Endothelial cell of umbilical vein (primary cell): ENCODE measurements at regions not wholly inside any gene's neighbourhood (a gene's known extent, or its start where the extent isn't known, plus 50 kb on each side); places are given as distances from the start of the nearest gene placed in this dataset.

Source experiments
- BruUV-seq: library from RNA; stranded (reverse); fragments of 400-500 nt; replicated peaks from 2 replicates; lab custom pipeline; 2021; lab: Mats Ljungman, UMichigan
- CTCF ChIA-PET: fragments of 300-600, 350-600 bp; sonication (Branson Sonifier 250); formaldehyde crosslinking; loops from one replicate; lab custom pipeline; 2021; ENCODE audit warnings: antibody characterized with exemption, inconsistent platforms; lab: Charles Lee
- POLR2A ChIA-PET: fragments of 300-600, 350-600 bp; sonication (Branson Sonifier 250); formaldehyde crosslinking; loops from one replicate; lab custom pipeline; 2021; ENCODE audit warnings: antibody characterized with exemption, inconsistent platforms; lab: Charles Lee
- DNase-seq: peaks from one replicate; pipeline ENCODE4 v3.0.0-alpha.2; 2011; ENCODE audit warnings: low read depth, low spot score
- FAIRE-seq: peaks from 2 replicates; lab custom pipeline; 2011; peaks lifted over from hg19 to GRCh38; lab: Jason Lieb, UNC
- H2AFZ ChIP-seq: 2 replicates; pipeline ENCODE4 v1.6.0; 2012; ENCODE audit warnings: low read depth, low read length, control low read depth, inconsistent platforms
- H3K27ac ChIP-seq: 2 replicates; pipeline ENCODE4 v1.5.1; 2011; ENCODE audit warnings: low read depth, mild to moderate bottlenecking, control low read depth, low read length, moderate library complexity; ENCODE audit not compliant: insufficient read depth
- H3K27me3 ChIP-seq, 2 experiments: 2 replicates each; pipeline versions ENCODE4 v1.6.0 to v1.6.1; 2011; ENCODE audit warnings: low read length in 2 of 2, mixed read lengths in 1 of 2; ENCODE audit not compliant: control insufficient read depth in 2 of 2, insufficient read depth in 2 of 2
- H3K36me3 ChIP-seq, 2 experiments: 2 replicates in 1 of 2; 3 replicates in 1 of 2; pipeline ENCODE4 v1.5.1; 2011; ENCODE audit warnings: low read length in 2 of 2, mild to moderate bottlenecking in 1 of 2, moderate library complexity in 1 of 2; ENCODE audit not compliant: control insufficient read depth in 2 of 2, insufficient read depth in 2 of 2; ENCODE audit errors: extremely low read depth in 1 of 2
- H3K4me1 ChIP-seq: 3 replicates; pipeline ENCODE4 v1.5.1; 2011; ENCODE audit warnings: mild to moderate bottlenecking, low read length; ENCODE audit not compliant: control insufficient read depth, insufficient read depth; ENCODE audit errors: extremely low read depth
- H3K4me2 ChIP-seq: 2 replicates; pipeline ENCODE4 v1.6.1; 2011; ENCODE audit warnings: low read length, control low read depth, mixed read lengths; ENCODE audit not compliant: insufficient read depth
- H3K4me3 ChIP-seq, 3 experiments: fragments of 200-600 bp in 1 of 3; sonication (generic), shearing (Covaris generic) in 1 of 3; replicated peaks in 1 of 3; 2 replicates each; pipeline ENCODE4 v1.5.1; 2011 to 2016; ENCODE audit warnings: control low read depth in 3 of 3, low read length in 3 of 3, mild to moderate bottlenecking in 2 of 3, inconsistent platforms in 1 of 3, low read depth in 1 of 3, moderate library complexity in 1 of 3; ENCODE audit not compliant: insufficient read depth in 1 of 3
- H3K79me2 ChIP-seq: 2 replicates; pipeline ENCODE4 v1.6.0; 2012; ENCODE audit warnings: low read length, inconsistent platforms; ENCODE audit not compliant: control insufficient read depth, insufficient read depth
- H3K9ac ChIP-seq: replicated peaks from 2 replicates; pipeline ENCODE3; 2011; ENCODE audit warnings: low read length, control low read depth; ENCODE audit not compliant: insufficient read depth; ENCODE audit errors: extremely low read depth
- H3K9me1 ChIP-seq: replicated peaks from 3 replicates; pipeline ENCODE4 v1.6.0; 2011; ENCODE audit warnings: mild to moderate bottlenecking, low read length; ENCODE audit not compliant: control insufficient read depth, insufficient read depth; ENCODE audit errors: extremely low read depth
- H3K9me3 ChIP-seq: replicated peaks from 2 replicates; pipeline ENCODE4 v1.5.1; 2012; ENCODE audit warnings: low read length, inconsistent platforms; ENCODE audit not compliant: control insufficient read depth, insufficient read depth
- H4K20me1 ChIP-seq: replicated peaks from 2 replicates; pipeline ENCODE3; 2011; ENCODE audit warnings: mild to moderate bottlenecking, low read length; ENCODE audit not compliant: control insufficient read depth, insufficient read depth; ENCODE audit errors: extremely low read depth
- CTCF ChIP-seq, 2 donors: IDR thresholded peaks; 1 replicate in 1 of 2; 2 replicates in 1 of 2; pipeline ENCODE4 v1.5.1; 2011; ENCODE audit warnings: low read length in 2 of 2, mild to moderate bottlenecking in 2 of 2, moderate library complexity in 2 of 2, control low read depth in 1 of 2, inconsistent platforms in 1 of 2, low read depth in 1 of 2; ENCODE audit not compliant: insufficient read depth in 1 of 2; ENCODE audit errors: extremely low read depth in 1 of 2
- EZH2 ChIP-seq: IDR thresholded peaks from 2 replicates; pipeline ENCODE4 v1.6.1; 2012; ENCODE audit warnings: borderline replicate concordance, low read depth, mild to moderate bottlenecking, moderate library complexity, low read length, inconsistent platforms; ENCODE audit not compliant: severe bottlenecking
- FOS ChIP-seq: IDR thresholded peaks from 2 replicates; pipeline ENCODE4 v1.6.1; 2011; ENCODE audit warnings: mild to moderate bottlenecking, low read length, moderate library complexity, borderline replicate concordance; ENCODE audit not compliant: insufficient read depth
- GATA2 ChIP-seq: IDR thresholded peaks from 2 replicates; pipeline ENCODE4 v1.7.0; 2011; ENCODE audit warnings: low read depth, mild to moderate bottlenecking, moderate library complexity, mixed read lengths, low read length; ENCODE audit not compliant: insufficient read length, insufficient read depth
- JUN ChIP-seq: IDR thresholded peaks from 2 replicates; pipeline ENCODE4 v1.6.1; 2011; ENCODE audit warnings: borderline replicate concordance, low read depth; ENCODE audit not compliant: insufficient read length, insufficient read depth
- MAX ChIP-seq: IDR thresholded peaks from 2 replicates; pipeline ENCODE4 v1.6.1; 2011; ENCODE audit not compliant: insufficient read depth, insufficient read length
- MYC ChIP-seq: IDR thresholded peaks from one replicate; pipeline ENCODE4 v1.6.1; 2011; ENCODE audit warnings: mild to moderate bottlenecking, low read depth, low read length
- POLR2A ChIP-seq: IDR thresholded peaks from 2 replicates; pipeline ENCODE4 v1.6.1; 2012; ENCODE audit warnings: low read depth, mild to moderate bottlenecking, control low read depth, low read length
- POLR2AphosphoS5 ChIP-seq: IDR thresholded peaks from 2 replicates; pipeline ENCODE4 v1.6.1; 2012; ENCODE audit warnings: low read depth, mild to moderate bottlenecking, control low read depth, low read length, moderate library complexity; ENCODE audit not compliant: insufficient read depth
- dilution Hi-C: fragments of 300-500 bp; cut with MboI; formaldehyde crosslinking; loops from one replicate; pipeline ENCODE4 v1.15.0; 2019; ENCODE audit warnings: low sequenced_read_pairs; ENCODE audit not compliant: extremely low pct_ligation_motif_present
- intact Hi-C: fragments of 100-400 bp; cut with micrococcal nuclease; formaldehyde crosslinking; loops from one replicate; pipeline ENCODE4 v1.10.0; 2022

GRCh38 chrX:13130816-13131215 is 86.4 kb upstream of the FAM9C start:
- Histone ChIP-seq H3K27ac (no peak overlapping the region), H3K9me3 (no peaks in the 10 kb centered on the region), H3K4me2 (no peak overlapping the region), H3K27me3 (no peaks in the 10 kb centered on the region), H3K9me1 (no peaks in the 10 kb centered on the region), H3K36me3 (no peaks in the 10 kb centered on the region), H3K4me3 (no peak overlapping the region), H2AFZ (no peak overlapping the region), H3K79me2 (no peaks in the 10 kb centered on the region), H4K20me1 (no peaks in the 10 kb centered on the region), H3K9ac (no peak overlapping the region), H3K4me1 (no peaks in the 10 kb centered on the region)
- no TSS peak for BruUV-seq
- FAIRE-seq: no peak
- CTCF ChIA-PET: interaction anchor here (0.6 kb wide), 1 partner anchor 79 kb away, joined by 4 read pairs; no protein-coding TSS in a partner anchor
- intact Hi-C loops (no loop called here), dilution Hi-C loops (no loop called here)
- DNase-seq: no peak
- TF ChIP-seq FOS (no peak), GATA2 (no peak), MAX (no peak), POLR2A (no peak), EZH2 (no peak), POLR2AphosphoS5 (no peak), CTCF (IDR thresholded peaks at IDR 0.05; ENCODE audit: extremely low read depth in 1 of 2, insufficient read depth in 1 of 2, low read depth in 1 of 2, low read length in 2 of 2) (no peak), JUN (no peak), MYC (no peak)
- POLR2A ChIA-PET: no interaction called here
